Kidney (tissue), 13 donors: ENCODE measurements at regions not wholly inside any gene's neighbourhood (a gene's known extent, or its start where the extent isn't known, plus 50 kb on each side); places are given as distances from the start of the nearest gene placed in this dataset.
A peak's percentile ranks its signal among the peaks of the same experiment; 100 is the strongest.

ENCODE experiments used
- DNase-seq, 5 donors: peaks; one replicate each; pipeline ENCODE4 v3.0.0-alpha.2; 2013 to 2020
- FAIRE-seq: peaks from 2 replicates; lab custom pipeline; 2012; peaks lifted over from hg19 to GRCh38; lab: Jason Lieb, UNC
- H3K27ac ChIP-seq, 2 donors: one replicate each; pipeline ENCODE4 v1.7.0; 2013; ENCODE audit warnings: low read depth in 2 of 2, low read length in 2 of 2, inconsistent platforms in 1 of 2
- H3K27me3 ChIP-seq: one replicate; pipeline ENCODE4 v1.7.1; 2013; ENCODE audit warnings: low read length, inconsistent platforms; ENCODE audit not compliant: control insufficient read depth, insufficient read depth
- H3K36me3 ChIP-seq, 3 donors: one replicate each; pipeline versions ENCODE4 v1.7.0 to v1.7.1; 2013; ENCODE audit warnings: low read length in 3 of 3, control low read depth in 1 of 3, inconsistent platforms in 1 of 3; ENCODE audit not compliant: insufficient read depth in 3 of 3, control insufficient read depth in 2 of 3
- H3K4me1 ChIP-seq, 3 donors: one replicate each; pipeline versions ENCODE4 v1.7.0 to v1.7.1; 2013; ENCODE audit warnings: low read length in 3 of 3, inconsistent platforms in 1 of 3, low read depth in 1 of 3; ENCODE audit not compliant: control insufficient read depth in 2 of 3, insufficient read depth in 2 of 3
- H3K4me3 ChIP-seq, 3 donors: one replicate each; pipeline versions ENCODE4 v1.7.0 to v1.8.1; 2013; ENCODE audit warnings: low read length in 3 of 3, control low read depth in 1 of 3, inconsistent platforms in 1 of 3
- H3K9ac ChIP-seq, 3 donors: one replicate each; pipeline versions ENCODE4 v1.7.0 to v1.7.1; 2013; ENCODE audit warnings: low read length in 3 of 3, control low read depth in 1 of 3, inconsistent platforms in 1 of 3
- H3K9me3 ChIP-seq, 3 donors: one replicate each; pipeline versions ENCODE4 v1.7.0 to v1.7.1; 2013; ENCODE audit warnings: low read length in 3 of 3, control low read depth in 1 of 3, inconsistent platforms in 1 of 3; ENCODE audit not compliant: control insufficient read depth in 2 of 3, insufficient read depth in 1 of 3
- CTCF ChIP-seq: IDR thresholded peaks from 3 replicates; pipeline ENCODE4 v1.5.1; 2012; ENCODE audit warnings: mild to moderate bottlenecking, moderate library complexity, borderline replicate concordance; ENCODE audit not compliant: insufficient read depth; ENCODE audit errors: extremely low read depth
- intact Hi-C: fragments of 100-400 bp; cut with DNase I; formaldehyde crosslinking; loops from one replicate; pipeline ENCODE4 v1.11.1; 2022
- donor health status: control.
- donor health status: control.
- donor health status: control.
- donor health status: control.
- donor health status: control.
- donor health status: DM: yes; HTN: yes; CAD: no.
- donor health status: Normal renal cell carcinoma (clear cell type).

GRCh38 chr11:121366038-121366437 lies 73.5 kb downstream of the SC5D start:
- Histone ChIP-seq H3K9ac (no peak overlapping the region), H3K4me3 (no peak overlapping the region), H3K27ac (no peak overlapping the region), H3K4me1 (peaks cover 3 to 11% (median 4%) of the 10 kb centered on the region in 3 donors), H3K27me3 (no peaks in the 10 kb centered on the region), H3K9me3 (no peaks in the 10 kb centered on the region), H3K36me3 (no peaks in the 10 kb centered on the region)
- DNase-seq (no peak), FAIRE-seq (no peak)
- no peak for TF ChIP-seq CTCF
- intact Hi-C loops, result no loop called here

GRCh38 chr11:121367001-121367843 lies 74.7 kb downstream of the SC5D start:
- H3K4me1 ChIP-seq, result peaks cover 3 to 11% (median 4%) of the 10 kb centered on the region in 3 donors
- DNase-seq (peak in 3 of 5 donors; percentile 36 to 86 (median 66)), FAIRE-seq (no peak)
- no peak overlapping the region for H3K9ac ChIP-seq
- H3K27ac ChIP-seq, result no peak overlapping the region
- H3K27me3 ChIP-seq, result no peaks in the 10 kb centered on the region
- H3K9me3 ChIP-seq, result no peaks in the 10 kb centered on the region
- H3K4me3 ChIP-seq, result peak overlapping the region in 2 of 3 donors; percentile 20 to 38
- intact Hi-C loops, result no loop called here
- no peaks in the 10 kb centered on the region for H3K36me3 ChIP-seq
- TF ChIP-seq CTCF, result no peak

GRCh38 chr11:121367844-121368225 lies 75.3 kb downstream of the SC5D start:
- Histone ChIP-seq H3K9me3 (no peaks in the 10 kb centered on the region), H3K36me3 (no peaks in the 10 kb centered on the region), H3K27me3 (no peaks in the 10 kb centered on the region), H3K27ac (no peak overlapping the region), H3K4me3 (peak overlapping the region in 2 of 3 donors; percentile 20 to 38), H3K4me1 (peaks cover 3 to 11% (median 4%) of the 10 kb centered on the region in 3 donors), H3K9ac (no peak overlapping the region)
- DNase-seq (peak in 2 of 5 donors; percentile 48 to 65), FAIRE-seq (no peak)
- TF ChIP-seq CTCF, result no peak
- intact Hi-C loops, result no loop called here
